GM19467 (cell line): ENCODE measurements at regions not wholly inside any gene's neighbourhood (a gene's known extent, or its start where the extent isn't known, plus 50 kb on each side); places are given as distances from the start of the nearest gene placed in this dataset.

Experiments used
- ATAC-seq: cut with Tn5 transposase; IDR thresholded peaks from one replicate; pipeline ENCODE4 v1.9.1; 2021; ENCODE audit warnings: mild to moderate bottlenecking, moderate library complexity; ENCODE audit not compliant: unreplicated experiment

DNA sequence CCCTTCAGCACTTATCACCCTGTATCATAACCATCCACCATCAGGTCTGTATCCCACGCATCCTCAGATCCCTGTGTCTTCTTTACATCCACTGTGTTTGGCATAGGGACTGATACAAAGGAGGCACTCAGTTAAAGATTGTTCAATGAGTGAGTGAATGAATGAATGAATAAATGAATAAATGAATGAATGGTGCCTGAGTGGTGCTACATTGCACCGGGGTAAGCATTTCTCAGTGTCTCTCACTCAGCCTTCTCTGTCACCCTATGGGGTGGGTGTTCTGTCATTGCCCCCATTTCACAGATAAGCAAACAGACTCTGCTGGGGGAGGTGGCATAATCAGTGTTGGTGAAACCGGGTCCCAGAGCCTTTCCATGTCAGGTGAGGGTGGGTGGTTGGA, 56.6 kb upstream of the ID3 start:
- ATAC-seq, result no peak

DNA sequence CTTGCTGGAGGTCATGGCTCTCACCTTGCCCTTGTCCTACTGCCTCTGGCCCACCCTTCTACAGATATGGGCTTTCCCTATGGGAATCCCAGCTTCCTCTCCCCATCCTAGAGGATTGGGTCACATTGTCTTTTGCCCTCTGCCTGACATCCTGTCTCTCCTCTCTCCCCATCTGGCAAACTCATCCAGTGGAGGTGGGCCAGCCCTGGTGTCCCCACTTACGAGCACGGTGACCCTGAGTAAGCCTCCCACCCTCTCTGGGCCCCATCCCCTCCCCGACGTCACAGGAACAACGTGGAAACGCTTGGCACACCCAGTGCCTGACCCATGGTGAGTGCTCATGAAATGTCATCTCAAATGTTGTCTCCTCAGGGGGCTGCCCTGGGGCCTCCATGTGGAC, 56.1 kb upstream of the ID3 start:
- no peak for ATAC-seq

GRCh38 chr1:23614032-23614660, 54.8 kb upstream of the ID3 start:
- no peak for ATAC-seq

GRCh38 chr1:23613191-23614031, 54.1 kb upstream of the ID3 start:
- ATAC-seq, result no peak

DNA sequence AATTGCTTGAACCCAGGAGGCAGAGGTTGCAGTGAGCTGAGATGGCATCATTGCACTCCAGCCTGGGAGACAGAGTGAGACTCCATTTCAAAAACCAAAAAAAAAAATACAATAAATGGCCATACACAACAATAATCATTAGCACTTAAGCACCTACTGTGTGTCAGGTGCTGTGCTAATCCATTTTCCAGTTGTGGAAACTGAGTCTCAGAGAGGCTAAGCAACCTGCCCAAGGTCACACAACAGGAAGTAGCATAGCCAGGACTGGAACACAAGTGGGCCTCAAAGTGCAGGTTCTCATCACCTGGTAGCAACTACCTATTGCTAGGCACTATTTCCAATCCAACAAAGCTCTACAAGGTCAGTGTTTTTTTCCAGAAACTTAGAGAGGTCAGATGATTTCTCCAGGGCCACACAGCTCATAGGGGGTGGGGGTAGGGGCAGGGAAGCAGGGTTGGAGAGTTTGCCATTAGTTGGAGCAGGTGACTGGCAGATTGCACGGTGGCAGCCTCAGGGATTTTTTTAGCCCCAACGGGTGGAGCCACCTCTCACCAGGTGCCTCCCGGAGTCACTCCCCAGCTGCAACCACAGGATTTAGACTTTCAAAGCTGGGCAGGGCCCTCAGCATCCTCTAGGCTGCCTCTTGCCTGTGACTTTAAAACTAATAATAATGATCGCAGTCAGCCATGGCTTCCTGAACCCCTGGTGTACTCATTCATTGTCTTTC, 52.5 kb upstream of the ID3 start:
- no peak for ATAC-seq

DNA sequence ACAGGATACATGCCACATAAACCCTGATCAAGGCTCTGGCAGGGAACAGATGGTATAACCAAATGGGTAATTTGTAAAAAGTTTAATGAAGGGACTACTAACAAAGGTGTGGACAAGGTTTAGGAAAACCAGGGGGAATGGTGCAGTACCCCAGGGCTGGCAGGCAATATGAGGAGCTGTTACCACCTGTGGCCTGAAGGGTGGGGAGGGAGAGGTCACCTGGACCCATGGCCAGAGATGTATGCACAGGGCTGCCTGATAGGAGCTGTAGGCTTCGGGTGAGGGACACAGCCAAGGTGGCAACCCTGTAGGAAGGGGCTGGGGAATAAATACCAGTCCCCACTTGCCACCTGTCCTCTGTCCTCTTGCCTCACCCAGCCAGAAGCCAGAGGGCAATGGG, 51.4 kb upstream of the ID3 start:
- no peak for ATAC-seq

DNA sequence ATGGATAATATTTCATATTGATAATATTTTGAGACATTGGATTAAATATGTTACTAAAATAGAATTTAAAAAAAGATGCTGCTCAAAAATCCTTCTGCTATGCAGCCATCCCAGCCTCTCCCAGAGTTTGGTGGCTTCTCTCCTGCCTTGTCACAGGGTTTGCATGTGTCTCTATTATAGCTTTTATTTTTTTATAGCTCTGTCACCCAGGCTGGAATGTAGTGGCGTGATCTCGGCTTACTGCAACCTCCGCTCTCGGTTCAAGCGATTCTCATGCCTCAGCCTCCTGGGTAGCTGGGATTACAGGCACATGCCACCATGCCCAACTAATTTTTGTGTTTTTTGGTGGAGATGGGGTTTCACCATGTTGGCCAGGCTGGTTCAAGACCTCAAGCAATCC, 50.7 kb upstream of the ID3 start:
- ATAC-seq, result no peak
